ENCODE measurements at regions not wholly inside any gene's neighbourhood (a gene's known extent, or its start where the extent isn't known, plus 50 kb on each side); places are given as distances from the start of the nearest gene placed in this dataset.

GRCh38 chr4:27088491-27088890 lies 227.8 kb downstream of the STIM2 start:
- TF ChIP-seq EZH2 (IDR thresholded peaks at IDR 0.05; ENCODE audit: insufficient read depth, poor library complexity, severe bottlenecking) = no peak
- no peak for TF ChIP-seq EZH2phosphoT487 (IDR thresholded peaks at IDR 0.05; ENCODE audit: insufficient read depth, low read depth)
